GM12874 (cell line): ENCODE measurements at regions not wholly inside any gene's neighbourhood (a gene's known extent, or its start where the extent isn't known, plus 50 kb on each side); places are given as distances from the start of the nearest gene placed in this dataset.

Source experiments
- TF ChIP-seq, protein P1 (sequence below): IDR thresholded peaks from 2 replicates; pipeline ENCODE4 v1.5.1; 2011; ENCODE audit warnings: low read depth, mild to moderate bottlenecking, control low read depth, low read length, moderate library complexity; ENCODE audit not compliant: insufficient read depth

DNA sequence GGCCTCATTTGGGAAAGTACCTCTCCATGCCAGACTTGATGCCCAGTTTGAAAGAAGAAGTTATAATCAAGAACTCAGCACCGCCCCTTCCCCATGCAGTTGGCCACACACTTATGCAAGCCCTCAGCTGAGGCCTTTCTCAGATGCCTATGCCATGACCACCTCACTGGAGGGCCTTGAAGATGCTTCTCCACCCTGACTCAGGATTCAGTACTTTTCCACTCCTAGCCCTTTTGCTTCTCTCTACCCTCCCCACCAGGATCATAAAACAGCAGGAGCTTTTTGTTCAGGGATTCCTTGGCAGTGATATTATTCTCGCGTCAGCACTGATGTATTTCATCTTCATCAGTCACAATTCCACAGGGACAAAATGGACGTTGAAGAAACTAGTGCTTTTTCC lies 313.5 kb downstream of the PYDC2 start:
- TF ChIP-seq, protein P1, sequence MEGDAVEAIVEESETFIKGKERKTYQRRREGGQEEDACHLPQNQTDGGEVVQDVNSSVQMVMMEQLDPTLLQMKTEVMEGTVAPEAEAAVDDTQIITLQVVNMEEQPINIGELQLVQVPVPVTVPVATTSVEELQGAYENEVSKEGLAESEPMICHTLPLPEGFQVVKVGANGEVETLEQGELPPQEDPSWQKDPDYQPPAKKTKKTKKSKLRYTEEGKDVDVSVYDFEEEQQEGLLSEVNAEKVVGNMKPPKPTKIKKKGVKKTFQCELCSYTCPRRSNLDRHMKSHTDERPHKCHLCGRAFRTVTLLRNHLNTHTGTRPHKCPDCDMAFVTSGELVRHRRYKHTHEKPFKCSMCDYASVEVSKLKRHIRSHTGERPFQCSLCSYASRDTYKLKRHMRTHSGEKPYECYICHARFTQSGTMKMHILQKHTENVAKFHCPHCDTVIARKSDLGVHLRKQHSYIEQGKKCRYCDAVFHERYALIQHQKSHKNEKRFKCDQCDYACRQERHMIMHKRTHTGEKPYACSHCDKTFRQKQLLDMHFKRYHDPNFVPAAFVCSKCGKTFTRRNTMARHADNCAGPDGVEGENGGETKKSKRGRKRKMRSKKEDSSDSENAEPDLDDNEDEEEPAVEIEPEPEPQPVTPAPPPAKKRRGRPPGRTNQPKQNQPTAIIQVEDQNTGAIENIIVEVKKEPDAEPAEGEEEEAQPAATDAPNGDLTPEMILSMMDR: no peak

DNA sequence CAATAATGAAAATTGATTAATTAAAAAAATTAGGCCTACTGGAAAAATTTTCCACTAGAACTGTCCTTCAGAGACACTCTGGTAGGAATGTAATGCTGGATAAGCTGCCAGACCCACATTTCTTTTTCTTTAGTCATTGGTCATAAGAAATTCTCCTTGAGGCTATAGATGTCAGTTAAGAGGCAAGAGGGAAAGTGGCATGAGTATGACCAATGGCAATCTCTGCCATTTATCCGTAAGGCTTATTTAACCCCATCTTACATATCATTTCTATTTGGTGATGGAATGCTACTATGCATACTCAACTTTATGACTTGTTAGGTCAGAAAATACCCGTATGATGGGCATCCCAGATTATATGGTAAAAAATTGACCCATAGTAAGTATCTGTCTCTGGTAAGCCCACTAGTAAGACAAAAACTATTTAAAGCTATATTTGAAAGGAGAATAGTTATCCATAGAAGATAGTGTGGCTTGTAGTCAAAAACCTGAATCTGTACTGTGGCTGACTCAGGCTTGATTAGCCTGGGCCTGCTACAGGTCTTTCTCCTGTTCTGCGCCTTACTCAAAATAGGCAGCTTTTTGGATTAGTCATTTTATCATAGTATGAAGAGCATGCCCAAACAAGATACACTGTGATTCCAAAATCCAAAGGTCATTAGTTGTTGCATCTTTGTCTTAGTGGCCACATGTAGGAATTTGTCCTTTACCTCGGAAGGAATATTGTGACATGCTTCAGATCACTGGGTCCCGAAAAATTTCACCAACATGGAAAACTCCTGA lies 314.7 kb downstream of the PYDC2 start:
- TF ChIP-seq, protein P1: no peak

DNA sequence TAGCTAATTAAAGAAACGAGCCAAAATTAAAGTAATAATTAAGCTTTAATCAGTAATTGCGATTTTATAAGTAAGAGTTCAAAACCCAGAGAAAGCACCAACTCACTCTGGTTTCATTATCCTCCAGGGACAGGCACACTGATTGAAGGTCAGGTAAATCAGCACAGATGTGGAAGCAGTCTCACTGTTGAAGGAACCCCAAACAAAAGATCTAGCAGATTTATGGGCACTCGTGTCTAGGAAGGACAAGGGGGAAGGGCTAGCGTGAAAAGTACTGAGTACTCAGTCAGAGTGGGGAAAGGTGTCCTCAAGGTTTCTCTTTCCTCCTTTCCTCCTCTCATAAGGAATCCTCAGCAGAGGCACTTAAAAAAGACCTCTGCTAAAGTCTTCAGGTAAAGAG lies 320.1 kb downstream of the PYDC2 start:
- TF ChIP-seq, protein P1: no peak

DNA sequence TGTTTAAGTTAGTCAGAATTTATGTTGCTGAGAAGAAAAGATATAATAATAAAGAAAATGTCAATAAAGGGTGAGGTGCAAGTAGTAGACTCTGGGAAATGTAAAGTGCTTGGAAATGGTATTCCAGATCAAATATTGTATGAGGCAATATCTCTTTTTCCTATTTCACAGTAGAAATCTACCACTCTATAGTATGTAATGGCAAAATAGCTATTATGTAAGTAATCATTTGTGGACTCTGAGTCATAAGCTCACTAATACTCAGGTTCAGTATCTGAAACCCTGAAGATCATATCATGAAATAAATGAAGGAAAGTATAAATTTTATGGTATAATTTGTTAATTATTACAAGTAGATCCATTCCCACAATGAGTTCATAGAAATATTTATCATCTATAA lies 322.1 kb downstream of the PYDC2 start:
- TF ChIP-seq, protein P1: no peak

DNA sequence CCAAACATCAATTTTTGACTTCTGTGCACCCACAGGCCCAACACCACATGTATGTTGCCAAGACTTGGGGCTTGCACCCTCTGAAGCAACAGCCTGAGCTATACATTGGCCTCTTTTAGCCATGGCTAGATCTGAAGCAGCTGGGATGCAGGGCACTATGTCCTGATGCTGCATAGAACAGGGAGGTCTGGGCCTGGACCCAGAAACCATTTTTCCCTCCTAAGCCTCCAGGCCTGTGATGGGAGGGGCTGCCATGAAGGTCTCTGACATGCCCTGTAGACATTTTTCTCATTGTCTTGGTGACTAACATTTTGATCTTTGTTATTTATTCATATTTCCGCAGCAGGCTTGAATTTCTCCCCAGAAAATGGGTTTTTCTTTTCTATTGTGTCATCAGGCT lies 330.0 kb downstream of the PYDC2 start:
- TF ChIP-seq, protein P1: no peak

DNA sequence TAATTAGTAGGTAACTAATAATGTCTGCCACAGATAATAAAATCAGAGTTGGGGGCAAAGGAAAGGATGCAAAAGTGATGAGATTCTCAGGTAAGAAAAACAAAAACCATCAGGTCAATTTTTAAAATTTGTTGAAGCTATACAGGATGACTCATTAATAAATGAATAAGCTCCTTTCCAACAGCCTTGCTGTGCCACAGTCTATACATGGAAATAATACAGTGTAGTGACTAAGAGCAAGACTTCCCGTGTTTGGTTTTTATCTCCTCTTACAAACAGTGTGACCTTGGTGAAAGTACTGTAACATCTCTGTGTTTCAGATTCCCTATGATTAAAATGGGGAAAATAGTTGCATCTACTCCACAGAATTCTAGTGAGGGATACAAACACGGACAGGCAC lies 331.6 kb downstream of the PYDC2 start:
- TF ChIP-seq, protein P1: no peak

DNA sequence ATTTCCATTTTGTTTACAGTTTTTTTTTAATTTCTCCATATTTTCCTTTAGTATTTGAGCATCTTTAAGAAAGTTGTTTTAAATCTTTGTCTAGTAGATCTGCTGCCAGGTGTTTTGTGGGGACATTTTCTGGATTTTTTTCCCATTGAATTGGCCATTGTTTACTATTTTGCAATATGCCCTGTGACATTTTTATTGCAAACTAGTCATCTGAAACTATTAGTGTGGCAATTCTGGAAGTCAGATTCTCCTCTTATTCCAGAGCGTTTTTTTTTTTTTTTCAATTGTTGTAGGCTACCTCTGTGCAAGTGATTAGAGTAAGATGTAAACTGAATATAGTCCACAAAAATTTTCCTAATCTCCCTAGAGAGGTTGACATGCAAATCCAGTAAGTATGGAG lies 334.2 kb downstream of the PYDC2 start:
- TF ChIP-seq, protein P1: no peak
